Uterus (tissue), 3 donors: ENCODE measurements at regions not wholly inside any gene's neighbourhood (a gene's known extent, or its start where the extent isn't known, plus 50 kb on each side); places are given as distances from the start of the nearest gene placed in this dataset.

ENCODE experiments used
- DNase-seq, 2 donors: peaks; one replicate each; pipeline ENCODE4 v3.0.0-alpha.2; 2019 to 2020
- H3K27ac ChIP-seq, 2 donors: fragments of 200-600 bp; sonication (generic); 1 replicate in 1 of 2; 2 replicates in 1 of 2; pipeline ENCODE4 v1.5.1; 2016 to 2018
- H3K27me3 ChIP-seq, 2 donors: fragments of 200-600 bp; sonication (generic); one replicate each; pipeline ENCODE4 v1.5.1; 2018 to 2019; ENCODE audit warnings: control low read depth in 1 of 2
- H3K36me3 ChIP-seq, 2 donors: fragments of 200-600 bp; sonication (generic); one replicate each; pipeline ENCODE4 v1.5.1; 2019; ENCODE audit warnings: control low read depth in 1 of 2
- H3K4me1 ChIP-seq, 2 donors: fragments of 200-600 bp; sonication (generic); one replicate each; pipeline ENCODE4 v1.5.1; 2018 to 2019; ENCODE audit warnings: control low read depth in 1 of 2
- H3K4me3 ChIP-seq, 2 donors: fragments of 200-600 bp; sonication (generic); 1 replicate in 1 of 2; 2 replicates in 1 of 2; pipeline ENCODE4 v1.5.1; 2018 to 2019; ENCODE audit warnings: mild to moderate bottlenecking in 1 of 2
- H3K9me3 ChIP-seq, 2 donors: fragments of 200-600 bp; sonication (generic); one replicate each; pipeline ENCODE4 v1.5.1; 2019; ENCODE audit warnings: control low read depth in 1 of 2
- POLR2A ChIP-seq, 2 donors: fragments of 450-650 bp; IDR thresholded peaks; one replicate each; pipeline ENCODE4 v1.6.1; 2016; ENCODE audit warnings: antibody characterized with exemption in 2 of 2, mild to moderate bottlenecking in 1 of 2, moderate library complexity in 1 of 2
- intact Hi-C: fragments of 100-400 bp; cut with DNase I; formaldehyde crosslinking; loops from one replicate; pipeline ENCODE4 v1.15.1; 2023; ENCODE audit warnings: low total_unique reads
- TF ChIP-seq, protein P1 (sequence below), 4 experiments: fragments of 200-600 bp in 2 of 4; fragments of 450-650 bp in 2 of 4; sonication (generic) in 2 of 4; IDR thresholded peaks; one replicate each; pipeline ENCODE4 v1.5.1; 2016 to 2019; ENCODE audit warnings: antibody characterized with exemption in 4 of 4, mild to moderate bottlenecking in 2 of 4, moderate library complexity in 1 of 4
- donor health status: DM: yes; HTN: yes; CAD: no.

DNA sequence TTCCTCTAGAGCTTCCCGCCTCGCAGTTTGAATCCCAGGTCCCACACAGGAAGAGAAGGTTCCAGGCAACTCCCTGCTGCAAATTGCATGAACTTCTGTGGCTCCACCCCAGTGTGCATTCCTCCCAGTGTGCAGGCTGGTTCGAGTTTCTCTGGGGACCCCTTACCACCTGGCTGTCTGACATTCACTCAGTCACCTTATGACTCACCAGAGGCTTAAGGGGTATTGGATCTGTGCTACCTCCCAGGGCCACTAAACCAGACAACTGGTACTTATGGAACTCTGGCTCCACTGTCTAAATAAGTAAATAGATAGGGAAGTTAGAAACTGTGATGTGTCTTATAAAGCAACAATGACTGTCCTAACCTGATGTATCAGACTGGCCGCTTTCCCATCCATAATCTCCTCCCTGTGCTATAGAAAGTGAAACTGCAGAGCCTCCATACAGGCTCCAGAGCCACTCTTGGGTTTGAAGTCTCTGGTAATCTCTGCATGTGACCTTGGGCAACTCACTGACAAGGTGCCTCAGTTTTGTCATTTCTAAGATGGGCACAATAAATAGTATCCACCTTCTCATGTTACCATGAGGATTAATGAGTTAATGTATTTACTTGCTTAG lies 720.6 kb downstream of the SEMA5A start:
- intact Hi-C loops = no loop called here
- H3K9me3 ChIP-seq = no peaks in the 10 kb centered on the region
- no peak for TF ChIP-seq POLR2A (IDR thresholded peaks at IDR 0.05)
- TF ChIP-seq, protein P1, sequence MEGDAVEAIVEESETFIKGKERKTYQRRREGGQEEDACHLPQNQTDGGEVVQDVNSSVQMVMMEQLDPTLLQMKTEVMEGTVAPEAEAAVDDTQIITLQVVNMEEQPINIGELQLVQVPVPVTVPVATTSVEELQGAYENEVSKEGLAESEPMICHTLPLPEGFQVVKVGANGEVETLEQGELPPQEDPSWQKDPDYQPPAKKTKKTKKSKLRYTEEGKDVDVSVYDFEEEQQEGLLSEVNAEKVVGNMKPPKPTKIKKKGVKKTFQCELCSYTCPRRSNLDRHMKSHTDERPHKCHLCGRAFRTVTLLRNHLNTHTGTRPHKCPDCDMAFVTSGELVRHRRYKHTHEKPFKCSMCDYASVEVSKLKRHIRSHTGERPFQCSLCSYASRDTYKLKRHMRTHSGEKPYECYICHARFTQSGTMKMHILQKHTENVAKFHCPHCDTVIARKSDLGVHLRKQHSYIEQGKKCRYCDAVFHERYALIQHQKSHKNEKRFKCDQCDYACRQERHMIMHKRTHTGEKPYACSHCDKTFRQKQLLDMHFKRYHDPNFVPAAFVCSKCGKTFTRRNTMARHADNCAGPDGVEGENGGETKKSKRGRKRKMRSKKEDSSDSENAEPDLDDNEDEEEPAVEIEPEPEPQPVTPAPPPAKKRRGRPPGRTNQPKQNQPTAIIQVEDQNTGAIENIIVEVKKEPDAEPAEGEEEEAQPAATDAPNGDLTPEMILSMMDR (IDR thresholded peaks at IDR 0.05) = no peak
- DNase-seq = no peak
- no peaks in the 10 kb centered on the region for H3K36me3 ChIP-seq
- H3K4me3 ChIP-seq = no peak overlapping the region
- H3K4me1 ChIP-seq = peaks cover 0 to 8% of the 10 kb centered on the region in 2 donors
- H3K27ac ChIP-seq = no peak overlapping the region
- H3K27me3 ChIP-seq = no peaks in the 10 kb centered on the region

- H3K27ac ChIP-seq = peak overlapping the region in 1 of 2 donors; percentile 75
- no peaks in the 10 kb centered on the region for H3K27me3 ChIP-seq
- no peaks in the 10 kb centered on the region for H3K9me3 ChIP-seq
- H3K4me3 ChIP-seq = no peak overlapping the region
- no peaks in the 10 kb centered on the region for H3K36me3 ChIP-seq
- no peak for TF ChIP-seq POLR2A (IDR thresholded peaks at IDR 0.05)
- TF ChIP-seq, protein P1 (IDR thresholded peaks at IDR 0.05) = no peak
- no peak for DNase-seq
- peaks cover 0 to 8% of the 10 kb centered on the region in 2 donors for H3K4me1 ChIP-seq
- intact Hi-C loops = no loop called here
Measured at GRCh38 chr5:8826508-8826907, 719.4 kb downstream of the SEMA5A start.

DNA sequence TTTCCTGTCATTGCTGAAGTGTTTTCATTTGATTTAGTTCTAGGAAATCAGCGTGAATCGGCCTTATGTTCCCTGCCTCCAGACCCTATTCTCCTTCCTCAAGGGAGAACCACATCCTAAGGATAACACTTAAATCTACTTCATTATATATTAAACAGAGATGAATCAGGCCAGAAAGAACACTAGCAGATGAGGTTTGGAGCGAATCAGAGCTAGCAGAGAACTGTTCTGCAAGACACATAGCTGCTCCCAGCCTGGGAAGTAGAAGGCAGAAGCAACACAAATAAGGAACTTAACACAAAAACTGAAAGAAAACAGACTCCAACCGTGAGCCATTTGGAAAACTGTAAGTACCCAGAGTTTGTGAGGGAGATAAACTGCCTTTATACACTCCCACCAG lies 718.2 kb downstream of the SEMA5A start:
- Histone ChIP-seq H3K9me3 (no peaks in the 10 kb centered on the region), H3K4me3 (no peak overlapping the region), H3K27ac (peak overlapping the region; percentile 60 to 75), H3K27me3 (no peaks in the 10 kb centered on the region), H3K36me3 (no peaks in the 10 kb centered on the region), H3K4me1 (peaks cover 0 to 8% of the 10 kb centered on the region in 2 donors)
- intact Hi-C loops = no loop called here
- DNase-seq = no peak
- no peak for TF ChIP-seq POLR2A (IDR thresholded peaks at IDR 0.05)
- TF ChIP-seq, protein P1 (IDR thresholded peaks at IDR 0.05) = no peak

DNA sequence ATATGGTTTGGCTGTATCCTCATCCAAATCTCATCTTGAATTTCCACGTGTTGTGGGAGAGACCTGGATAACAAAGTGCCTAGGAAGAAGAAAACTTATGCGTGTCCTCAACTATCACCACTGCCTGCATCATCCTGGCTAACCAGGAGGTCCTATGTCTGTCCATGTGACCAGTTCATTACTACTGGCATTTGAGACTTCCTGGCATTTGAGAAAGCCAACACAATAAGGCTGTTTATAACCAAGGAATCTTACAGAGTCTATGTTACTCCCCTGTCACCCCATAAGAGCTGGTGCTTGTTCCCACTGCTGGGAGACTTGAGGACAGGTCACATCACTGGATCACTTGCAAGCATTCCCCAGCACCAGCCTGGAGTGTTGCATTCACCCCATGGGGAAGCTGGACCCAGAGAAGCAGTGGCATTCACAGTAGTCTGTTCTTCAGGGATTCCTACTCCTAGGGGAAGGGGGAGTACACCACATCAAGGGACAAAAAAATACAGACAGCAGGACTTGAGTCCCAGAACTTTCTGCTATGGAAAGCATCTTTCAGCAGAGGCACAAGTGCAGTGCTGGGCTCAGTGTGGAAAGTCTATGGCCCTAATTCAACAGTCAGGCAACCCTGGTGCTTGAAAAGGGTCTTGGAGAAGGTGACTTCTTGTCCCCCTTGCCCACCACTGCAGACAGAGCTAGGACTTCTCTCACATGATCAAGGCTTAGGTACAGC lies 717.1 kb downstream of the SEMA5A start:
- TF ChIP-seq, protein P1 (IDR thresholded peaks at IDR 0.05) = no peak
- no peaks in the 10 kb centered on the region for H3K9me3 ChIP-seq
- H3K27me3 ChIP-seq = no peaks in the 10 kb centered on the region
- H3K36me3 ChIP-seq = no peaks in the 10 kb centered on the region
- no peak for DNase-seq
- peaks cover 0 to 8% of the 10 kb centered on the region in 2 donors for H3K4me1 ChIP-seq
- H3K27ac ChIP-seq = peak overlapping the region; percentile 60 to 75
- no peak overlapping the region for H3K4me3 ChIP-seq
- intact Hi-C loops = no loop called here

GRCh38 chr5:8829323-8830029 lies 716.4 kb downstream of the SEMA5A start:
- Histone ChIP-seq H3K36me3 (no peaks in the 10 kb centered on the region), H3K9me3 (no peaks in the 10 kb centered on the region), H3K27ac (peak overlapping the region; percentile 60 to 75), H3K4me1 (peaks cover 0 to 8% of the 10 kb centered on the region in 2 donors), H3K4me3 (no peak overlapping the region), H3K27me3 (no peaks in the 10 kb centered on the region)
- intact Hi-C loops = no loop called here
- TF ChIP-seq, protein P1 (IDR thresholded peaks at IDR 0.05) = no peak
- no peak for TF ChIP-seq POLR2A (IDR thresholded peaks at IDR 0.05)
- DNase-seq = peak; percentile 34 to 63
